HG03139 (cell line): ENCODE measurements at regions not wholly inside any gene's neighbourhood (a gene's known extent, or its start where the extent isn't known, plus 50 kb on each side); places are given as distances from the start of the nearest gene placed in this dataset.

Experiments
- ATAC-seq: cut with Tn5 transposase; IDR thresholded peaks from one replicate; pipeline ENCODE4 v1.9.1; 2021; ENCODE audit not compliant: unreplicated experiment

GRCh38 chr7:155201325-155202087 lies 96.2 kb upstream of the INSIG1 start:
- ATAC-seq = no peak

- no peak for ATAC-seq
Measured at GRCh38 chr7:155202106-155202871, 95.4 kb upstream of the INSIG1 start.

GRCh38 chr7:155203059-155203881 lies 94.4 kb upstream of the INSIG1 start:
- no peak for ATAC-seq

GRCh38 chr7:155203882-155204691 lies 93.6 kb upstream of the INSIG1 start:
- ATAC-seq = no peak

- no peak for ATAC-seq
Measured at GRCh38 chr7:155204744-155205367, 92.8 kb upstream of the INSIG1 start.

GRCh38 chr7:155205368-155206317 lies 92.0 kb upstream of the INSIG1 start:
- peak; percentile 89 for ATAC-seq

GRCh38 chr7:155206318-155207020 lies 91.2 kb upstream of the INSIG1 start:
- ATAC-seq = no peak

- ATAC-seq = no peak
Measured at GRCh38 chr7:155207326-155208002, 90.2 kb upstream of the INSIG1 start.

GRCh38 chr7:155208681-155209477 lies 88.8 kb upstream of the INSIG1 start:
- no peak for ATAC-seq

GRCh38 chr7:155209478-155210319 lies 88.0 kb upstream of the INSIG1 start:
- ATAC-seq = no peak

- ATAC-seq = no peak
Measured at GRCh38 chr7:155210356-155210755, 87.3 kb upstream of the INSIG1 start.

- no peak for ATAC-seq
Measured at GRCh38 chr7:155211173-155211572, 86.5 kb upstream of the INSIG1 start.

GRCh38 chr7:155211761-155212160 lies 85.9 kb upstream of the INSIG1 start:
- ATAC-seq = no peak

- ATAC-seq = no peak
Measured at GRCh38 chr7:155212301-155213015, 85.2 kb upstream of the INSIG1 start.

- ATAC-seq = no peak
Measured at GRCh38 chr7:155213385-155213784, 84.3 kb upstream of the INSIG1 start.
